Superior temporal gyrus (tissue), 1 donor: ENCODE measurements at regions not wholly inside any gene's neighbourhood (a gene's known extent, or its start where the extent isn't known, plus 50 kb on each side); places are given as distances from the start of the nearest gene placed in this dataset.

Experiments
- DNase-seq: peaks from one replicate; pipeline ENCODE4 v3.0.0-alpha.2; 2016; ENCODE audit errors: extremely low spot score

GRCh38 chr20:22370137-22370536, 214.2 kb downstream of the FOXA2 start:
- DNase-seq, result no peak

DNA sequence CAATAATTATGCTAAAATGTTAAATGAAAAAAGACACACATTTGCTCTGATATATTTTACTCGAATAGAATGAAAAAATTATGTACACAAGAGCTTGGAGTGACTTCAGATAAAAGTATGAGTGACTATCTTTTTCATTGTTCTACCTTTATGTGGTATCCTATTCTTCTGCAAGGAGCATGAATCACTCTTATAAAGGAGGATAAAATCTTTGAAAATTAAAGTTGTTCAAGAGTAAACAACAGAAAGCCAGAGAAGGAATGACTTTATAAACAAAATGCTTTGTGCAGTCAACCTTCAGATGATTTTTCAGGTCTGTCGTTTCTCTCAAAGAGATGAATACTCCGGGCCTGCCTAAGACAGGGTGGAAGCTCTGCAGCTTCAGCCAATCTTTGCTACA, 215.3 kb downstream of the FOXA2 start:
- DNase-seq, result no peak

- DNase-seq, result no peak
Measured at GRCh38 chr20:22368235-22368634, 216.1 kb downstream of the FOXA2 start.

DNA sequence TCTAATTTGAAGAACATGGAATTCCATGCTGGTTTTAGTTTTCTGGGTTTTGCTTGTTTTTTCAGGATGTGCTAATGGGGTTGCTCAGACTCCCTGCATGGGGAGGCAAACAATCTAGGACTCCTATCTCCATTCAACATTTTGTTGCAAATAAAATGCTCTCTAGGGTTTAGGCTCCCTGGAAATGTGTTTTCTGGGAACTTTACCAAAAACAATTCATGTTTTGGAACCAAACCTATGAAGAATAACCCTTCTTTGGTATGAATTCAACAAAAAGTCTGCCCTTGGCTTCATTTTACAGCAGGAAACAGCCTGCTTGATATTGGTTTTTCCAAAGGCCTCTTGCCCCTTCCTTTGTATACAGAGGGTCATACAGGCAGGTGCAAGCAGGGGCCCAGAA, 217.7 kb downstream of the FOXA2 start:
- no peak for DNase-seq

DNA sequence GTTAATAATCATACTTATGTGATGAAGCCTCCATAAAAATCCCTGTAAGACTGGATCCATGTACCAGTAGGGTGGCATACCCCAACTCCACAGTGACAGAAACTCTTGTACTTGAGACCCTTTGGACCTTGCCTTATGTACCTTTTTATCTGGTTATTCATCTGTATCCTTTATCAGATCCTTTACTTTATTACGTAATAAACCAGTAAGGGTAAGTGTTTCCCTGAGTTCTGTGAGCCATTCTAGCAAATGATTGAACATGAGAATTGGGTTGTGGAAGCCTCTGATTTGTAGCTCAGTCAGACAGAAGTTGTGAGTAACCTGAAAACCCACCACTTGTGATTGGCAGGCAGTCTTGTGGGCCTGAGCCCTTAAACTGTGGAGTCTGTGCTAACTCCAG, 229.7 kb downstream of the FOXA2 start:
- DNase-seq, result no peak

DNA sequence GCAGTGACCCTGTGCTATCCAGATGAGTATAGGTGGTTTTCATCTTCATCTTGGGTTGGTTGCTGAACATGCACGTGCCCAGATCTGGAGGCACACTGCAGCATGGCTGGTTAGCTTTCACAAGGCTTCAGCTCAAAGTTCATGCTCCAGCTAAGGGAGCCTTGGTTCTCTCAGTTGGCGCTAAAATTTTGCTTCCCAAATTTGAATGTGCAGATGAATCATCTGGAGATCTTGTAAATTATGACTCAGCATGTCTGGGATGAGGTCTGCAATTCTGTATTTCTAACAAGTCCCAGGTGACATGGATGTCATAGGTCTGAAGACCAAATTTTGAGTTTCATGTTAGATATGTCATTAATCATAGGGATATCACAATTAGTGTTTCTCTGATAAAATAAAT, 230.8 kb downstream of the FOXA2 start:
- no peak for DNase-seq

GRCh38 chr20:22352019-22352418, 232.4 kb downstream of the FOXA2 start:
- DNase-seq, result no peak

DNA sequence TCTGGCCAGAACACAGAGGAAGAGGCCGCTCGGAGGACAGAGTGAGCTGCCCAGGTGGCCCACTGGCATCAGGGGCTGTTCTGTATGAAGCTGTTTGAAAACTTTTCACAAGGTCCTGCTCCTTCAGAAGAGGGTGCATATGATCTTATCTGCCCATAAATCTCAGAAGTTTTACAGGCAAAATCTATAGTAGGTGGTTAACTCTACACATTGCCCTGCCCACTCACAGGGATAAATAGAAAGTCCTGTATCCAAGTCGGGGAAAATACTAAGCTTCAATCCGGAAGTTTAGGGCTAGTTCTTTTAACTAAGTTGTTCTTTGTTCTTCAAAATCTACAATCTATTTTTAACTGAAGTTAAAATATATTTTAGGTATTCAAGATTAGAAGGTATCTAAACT, 233.7 kb downstream of the FOXA2 start:
- no peak for DNase-seq

DNA sequence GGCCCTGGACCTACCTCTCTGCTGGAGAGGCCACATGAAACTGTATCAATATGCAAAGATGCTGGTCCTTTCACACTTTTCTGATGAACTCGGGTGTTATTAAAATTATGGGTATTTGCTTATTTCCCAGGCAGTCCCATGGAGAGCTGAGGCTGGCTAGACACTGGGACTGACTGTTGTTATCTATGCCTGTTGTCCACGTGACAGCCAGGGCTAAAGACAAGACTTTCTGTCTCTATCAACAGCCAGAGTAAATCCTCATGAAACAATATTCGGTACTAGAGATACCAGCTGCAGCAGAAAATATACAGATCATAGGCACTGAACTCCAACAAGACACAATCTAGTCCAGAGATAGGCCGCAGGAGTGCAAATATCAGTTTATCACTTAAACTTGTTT, 236.4 kb downstream of the FOXA2 start:
- no peak for DNase-seq

DNA sequence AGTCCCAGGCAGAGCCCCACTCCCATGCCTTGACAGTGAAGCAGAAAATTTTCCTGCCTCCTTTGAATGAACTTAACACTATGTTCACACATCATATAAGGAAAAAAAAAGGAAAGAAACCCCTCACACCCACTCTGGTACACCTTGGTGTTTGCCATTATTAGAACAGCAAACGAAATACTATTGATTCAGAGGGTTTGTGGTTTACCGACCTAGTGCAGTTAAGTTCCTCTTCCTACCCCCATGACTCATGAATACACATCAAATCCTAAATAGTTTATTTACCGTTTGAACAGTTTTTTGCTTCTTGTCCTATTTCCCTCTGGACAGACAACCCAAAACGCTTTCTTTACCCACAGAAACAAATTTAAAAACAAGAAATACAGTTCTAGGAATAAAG, 237.7 kb downstream of the FOXA2 start:
- no peak for DNase-seq

DNA sequence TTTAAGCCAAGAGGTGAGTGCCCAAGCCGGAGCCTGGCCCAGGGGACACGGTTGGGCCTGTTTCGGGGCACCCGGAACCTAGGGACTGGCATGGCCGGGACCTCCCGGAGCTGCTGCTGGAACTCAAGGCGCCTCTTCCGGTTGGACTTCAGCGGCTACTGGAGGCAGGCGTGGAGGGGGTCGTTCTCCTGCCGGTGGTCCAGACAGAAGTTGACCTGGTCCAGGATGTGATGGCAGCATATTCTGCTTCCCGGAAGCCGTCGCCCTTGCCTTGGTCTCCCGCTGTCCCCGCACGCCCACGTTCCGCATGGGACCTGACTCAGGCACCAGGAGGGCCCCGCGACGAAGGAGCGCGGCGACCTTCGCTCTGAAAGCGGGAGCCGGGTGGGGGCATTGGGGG, 240.8 kb downstream of the FOXA2 start:
- DNase-seq, result no peak

- DNase-seq, result no peak
Measured at GRCh38 chr20:22342410-22342809, 242.0 kb downstream of the FOXA2 start.

GRCh38 chr20:22341508-22341907, 242.9 kb downstream of the FOXA2 start:
- DNase-seq, result no peak

- no peak for DNase-seq
Measured at GRCh38 chr20:22339946-22340345, 244.4 kb downstream of the FOXA2 start.

DNA sequence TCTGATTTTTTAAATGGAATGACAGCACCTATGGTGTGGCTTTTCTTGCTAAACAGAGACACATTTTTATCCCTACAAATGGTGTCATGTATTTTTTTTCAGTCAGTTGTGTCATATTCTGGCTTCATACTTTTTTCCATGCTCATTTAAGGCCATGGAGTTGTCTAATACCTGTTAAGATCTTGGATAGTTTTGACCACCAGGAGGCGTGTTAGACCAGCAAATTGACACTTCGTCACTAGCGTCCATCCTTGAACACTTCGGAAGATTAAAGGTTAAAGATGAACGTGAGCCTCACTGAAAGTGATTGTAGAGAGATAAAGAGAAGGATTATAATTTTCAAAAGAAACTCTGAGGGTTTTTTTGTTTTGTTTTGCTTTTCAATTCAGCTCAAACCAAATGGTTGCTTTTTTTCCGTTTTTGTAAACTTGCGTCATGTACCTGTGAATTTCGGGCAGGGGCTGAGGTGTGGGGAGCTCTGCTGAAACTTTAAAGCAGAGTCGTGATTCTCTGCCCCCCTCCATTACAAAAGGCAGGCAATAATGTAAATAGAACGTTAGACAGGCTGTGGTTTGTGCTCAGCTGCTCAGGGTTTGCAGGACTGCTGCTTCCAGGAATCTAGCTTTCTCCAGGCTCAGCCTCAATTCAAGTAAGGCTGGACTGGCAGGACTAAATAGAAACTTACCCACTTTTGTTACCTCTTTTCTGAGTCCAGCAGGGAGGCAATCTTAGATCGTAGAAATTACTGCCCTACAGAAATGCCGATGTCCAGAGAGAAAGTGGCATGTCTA, 245.1 kb downstream of the FOXA2 start:
- DNase-seq, result peak; percentile 87

- DNase-seq, result no peak
Measured at GRCh38 chr20:22338140-22338708, 246.1 kb downstream of the FOXA2 start.

- no peak for DNase-seq
Measured at GRCh38 chr20:22335210-22335609, 249.2 kb downstream of the FOXA2 start.

- DNase-seq, result peak; percentile 65
Measured at GRCh38 chr20:22333885-22334545, 250.4 kb downstream of the FOXA2 start.

DNA sequence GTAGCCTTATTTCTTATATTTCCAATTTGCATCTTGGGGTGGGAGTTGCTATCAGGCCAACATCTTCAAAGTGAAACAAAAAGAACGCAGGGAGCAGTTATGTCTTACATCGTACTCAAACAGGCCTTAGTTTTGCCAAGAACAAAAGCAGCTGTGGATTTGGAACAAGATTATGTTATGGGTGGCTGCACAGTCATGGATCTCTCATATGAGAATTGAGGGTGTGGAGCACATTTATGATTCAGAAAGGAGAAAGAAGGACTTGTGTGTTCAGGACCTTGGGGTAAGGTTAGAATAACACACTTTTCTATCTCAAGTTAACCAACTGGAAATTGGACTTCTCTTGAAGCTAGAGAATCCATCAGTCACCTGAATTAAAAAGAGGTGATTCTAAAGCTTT, 259.9 kb downstream of the FOXA2 start:
- DNase-seq, result no peak

- no peak for DNase-seq
Measured at GRCh38 chr20:22322513-22322912, 261.9 kb downstream of the FOXA2 start.

GRCh38 chr20:22321191-22321590, 263.2 kb downstream of the FOXA2 start:
- DNase-seq, result no peak

- DNase-seq, result no peak
Measured at GRCh38 chr20:22320245-22320915, 264.0 kb downstream of the FOXA2 start.

DNA sequence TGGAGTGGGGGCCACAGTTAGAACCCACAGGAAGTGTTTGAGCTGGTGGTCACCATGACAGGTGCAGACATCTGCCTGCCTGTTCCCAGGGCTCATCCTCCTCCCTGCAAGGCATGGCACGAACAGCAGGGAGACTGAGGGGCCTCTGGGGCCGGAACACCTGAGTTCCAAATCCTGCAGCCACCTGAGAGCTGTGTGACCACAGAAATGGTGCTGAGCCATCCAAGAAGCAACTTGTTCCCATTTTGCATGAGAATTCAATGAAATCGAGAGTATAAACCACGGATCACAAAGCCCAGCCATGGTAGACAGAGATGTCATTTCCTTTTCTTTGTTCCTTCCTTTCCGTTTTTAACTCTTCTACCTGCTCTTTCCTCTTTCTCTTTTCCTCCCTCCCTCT, 268.6 kb downstream of the FOXA2 start:
- no peak for DNase-seq
